Heart right ventricle (tissue), 16 donors: ENCODE measurements at regions not wholly inside any gene's neighbourhood (a gene's known extent, or its start where the extent isn't known, plus 50 kb on each side); places are given as distances from the start of the nearest gene placed in this dataset.

Experiments used
- ATAC-seq, 8 donors: fragments of 200-7000 bp; cut with Tn5 transposase; one replicate each; pipeline ENCODE4 v1.9.1; 2020; ENCODE audit warnings: mild to moderate bottlenecking in 8 of 8, moderate library complexity in 8 of 8, moderate number of reproducible peaks in 1 of 8
- DNase-seq, 2 donors: peaks; one replicate each; pipeline ENCODE4 v3.0.0-alpha.2; 2020
- H3K27ac ChIP-seq, 10 donors: fragments of 200-600 bp; sonication (generic) in 2 of 10; one replicate each; pipeline versions ENCODE4 v1.5.0 to v1.8.0; 2020 to 2022; ENCODE audit warnings: mild to moderate bottlenecking in 3 of 10
- H3K27me3 ChIP-seq, 7 donors: fragments of 200-600 bp; one replicate each; pipeline ENCODE4 v1.8.0; 2021 to 2022; ENCODE audit warnings: mild to moderate bottlenecking in 2 of 7
- H3K36me3 ChIP-seq, 9 donors: fragments of 200-600 bp; sonication (generic) in 1 of 9; one replicate each; pipeline versions ENCODE4 v1.5.0 to v1.8.0; 2020 to 2022; ENCODE audit warnings: mild to moderate bottlenecking in 2 of 9
- H3K4me1 ChIP-seq, 9 donors: fragments of 200-600 bp; sonication (generic) in 1 of 9; one replicate each; pipeline versions ENCODE4 v1.5.0 to v1.8.0; 2020 to 2022; ENCODE audit warnings: mild to moderate bottlenecking in 4 of 9
- H3K4me3 ChIP-seq, 10 donors: fragments of 200-600 bp; sonication (generic) in 2 of 10; one replicate each; pipeline versions ENCODE4 v1.5.0 to v1.8.0; 2020 to 2022; ENCODE audit warnings: mild to moderate bottlenecking in 7 of 10, moderate library complexity in 2 of 10
- H3K9me3 ChIP-seq, 11 donors: fragments of 200-600 bp in 10 of 11; sonication (generic) in 2 of 11; one replicate each; pipeline versions ENCODE4 v1.5.0 to v1.8.0; 2013 to 2022; ENCODE audit warnings: mild to moderate bottlenecking in 2 of 11, control low read depth in 1 of 11, moderate library complexity in 1 of 11
- CTCF ChIP-seq, 9 donors: fragments of 200-600 bp; sonication (generic) in 2 of 9; IDR thresholded peaks; one replicate each; pipeline versions ENCODE4 v1.5.0 to v1.8.0; 2021 to 2022; ENCODE audit warnings: antibody characterized with exemption in 9 of 9, mild to moderate bottlenecking in 5 of 9, moderate library complexity in 1 of 9
- WGBS, 2 donors: extraction: QIAGEN DNeasy Blood & Tissue Kit; methylation state at CpG; one replicate each; pipeline ENCODE4 v1.1.7; 2013; ENCODE audit warnings: inconsistent platforms in 1 of 2; 5-methylcytosine and 5-hydroxymethylcytosine counted together
- intact Hi-C, 10 donors: fragments of 100-400 bp; cut with DNase I; formaldehyde crosslinking; loops; one replicate each; pipeline versions ENCODE4 v1.11.1 to v1.14.2; 2022
- donor health status: Arrhythmogenic right ventricular cardiomyopathy.
- donor health status: ischemic (EF 13 %, LVEDD 7.1; RV severe dilation, severe dysfunction).
- donor health status: healthy with polysubstance abuse.
- donor health status: DM: no; HTN: yes; CAD: no.
- donor health status: DM: no; HTN: no; CAD: no.
- donor health status: ischemic (EF 25% LVEDD 6.9; RV normal size, moderate dysfunction).
- donor health status: ischemic (EF 25% LVEDD 5.7; RV mildly dilated, moderate dysfunction).
- donor health status: healthy.
- donor health status: DM: yes; HTN: yes; CAD: no.
- donor health status: Ischemic cardiomyopathy.
- donor health status: ischemic (EF 35%, LVEDD 5.7; RV mildly dilated, moderate dysfunction).
- donor health status: nonischemic (EF 11% LVEDD 7.7; RV severe dilation, severe dysfunction).
- donor health status: DM: yes; HTN: yes; CAD: no.
- donor health status: PGD.
- donor health status: ischemic (EF 29% LVEDD 5.4; RV normal size, mild dysfunction).
- donor health status: nonischemic (EF 23%, LVEDD 6.1; RV moderate dilation, normal function).

- 72 to 81% methylated on average over 4 of the region's 4 CpGs for WGBS, 2 donors
- intact Hi-C loops, result no loop called here
- Histone ChIP-seq H3K27ac (no peak overlapping the region), H3K4me3 (no peak overlapping the region), H3K4me1 (no peaks in the 10 kb centered on the region), H3K27me3 (no peaks in the 10 kb centered on the region), H3K36me3 (no peaks in the 10 kb centered on the region), H3K9me3 (no peaks in the 10 kb centered on the region)
- DNase-seq (no peak), ATAC-seq (no peak)
- no peak for TF ChIP-seq CTCF (IDR thresholded peaks at IDR 0.05)
Measured at GRCh38 chr3:181289306-181289705, 299.8 kb upstream of the DNAJC19 start.

GRCh38 chr3:181288145-181288544, 298.6 kb upstream of the DNAJC19 start:
- Histone ChIP-seq H3K4me3 (no peak overlapping the region), H3K27ac (no peak overlapping the region), H3K36me3 (no peaks in the 10 kb centered on the region), H3K27me3 (no peaks in the 10 kb centered on the region), H3K4me1 (no peaks in the 10 kb centered on the region), H3K9me3 (no peaks in the 10 kb centered on the region)
- intact Hi-C loops, result no loop called here
- no peak for TF ChIP-seq CTCF (IDR thresholded peaks at IDR 0.05)
- DNase-seq (no peak), ATAC-seq (no peak)
- 56 to 58% methylated on average over 3 of the region's 3 CpGs for WGBS, 2 donors

- Histone ChIP-seq H3K4me3 (no peak overlapping the region), H3K36me3 (no peaks in the 10 kb centered on the region), H3K27ac (no peak overlapping the region), H3K4me1 (no peaks in the 10 kb centered on the region), H3K9me3 (no peaks in the 10 kb centered on the region), H3K27me3 (peaks cover 0 to 8% (median 0%) of the 10 kb centered on the region in 7 donors)
- DNase-seq, result no peak
- intact Hi-C loops, result no loop called here
- ATAC-seq, result no peak
- no peak for TF ChIP-seq CTCF (IDR thresholded peaks at IDR 0.05)
- 80 to 84% methylated on average over 2 of the region's 2 CpGs for WGBS, 2 donors
Measured at GRCh38 chr3:181279239-181279565, 289.7 kb upstream of the DNAJC19 start.

GRCh38 chr3:181278468-181279238, 289.1 kb upstream of the DNAJC19 start:
- H3K27me3 ChIP-seq, result peaks cover 0 to 8% (median 0%) of the 10 kb centered on the region in 7 donors
- no peak overlapping the region for H3K27ac ChIP-seq
- DNase-seq (no peak), ATAC-seq (no peak)
- H3K4me3 ChIP-seq, result no peak overlapping the region
- TF ChIP-seq CTCF (IDR thresholded peaks at IDR 0.05), result peak in 7 of 9 donors; percentile 24 to 54 (median 33)
- H3K4me1 ChIP-seq, result no peaks in the 10 kb centered on the region
- H3K36me3 ChIP-seq, result no peaks in the 10 kb centered on the region
- H3K9me3 ChIP-seq, result no peaks in the 10 kb centered on the region
- intact Hi-C loops, result no loop called here
- WGBS, 2 donors, result 45 to 52% methylated on average over 5 of the region's 5 CpGs
